ENCODE measurements at regions not wholly inside any gene's neighbourhood (a gene's known extent, or its start where the extent isn't known, plus 50 kb on each side); places are given as distances from the start of the nearest gene placed in this dataset.

GRCh38 chr10:7478727-7479457 is 68.1 kb upstream of the SFMBT2 start:
- no peak for DNase-seq (ENCODE audit: low read depth)

DNA sequence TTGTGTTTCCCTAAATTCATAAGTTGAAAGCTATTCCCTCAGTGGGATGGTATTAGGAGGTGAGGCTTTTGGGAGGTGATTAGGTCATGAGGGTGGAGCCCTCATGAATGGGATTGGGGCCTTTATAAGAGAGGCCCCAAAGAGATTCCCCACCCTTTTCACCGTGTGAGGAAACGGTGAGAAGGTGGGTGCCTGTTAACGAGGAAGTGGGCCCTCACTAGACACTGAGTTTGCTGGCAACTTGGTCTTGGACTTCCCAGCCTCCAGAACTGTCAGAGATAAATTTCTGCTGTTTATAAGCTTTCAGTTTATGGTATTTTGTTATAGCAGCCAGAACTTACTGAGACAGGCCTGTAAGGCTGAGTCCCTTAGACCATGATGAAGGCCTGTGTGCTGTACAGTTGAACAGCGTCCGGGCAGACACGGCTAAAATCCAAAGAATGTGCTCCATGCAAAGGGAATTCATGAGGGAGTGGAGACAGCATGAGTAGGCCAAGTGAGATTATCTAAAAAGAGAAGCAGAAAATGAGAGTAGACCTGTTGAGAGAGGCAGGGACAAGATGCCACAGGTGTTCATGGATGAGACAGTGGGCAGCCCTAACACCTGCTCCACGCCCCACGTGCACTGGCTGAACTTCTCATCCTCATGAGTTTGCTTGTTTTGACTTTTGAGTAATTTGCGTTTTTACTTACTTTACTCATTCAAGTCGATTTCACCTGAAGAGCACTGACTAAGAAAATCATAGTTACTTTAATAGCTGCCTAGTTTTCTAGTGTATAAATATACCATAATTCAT is 66.9 kb upstream of the SFMBT2 start:
- DNase-seq (ENCODE audit: low read depth): no peak

DNA sequence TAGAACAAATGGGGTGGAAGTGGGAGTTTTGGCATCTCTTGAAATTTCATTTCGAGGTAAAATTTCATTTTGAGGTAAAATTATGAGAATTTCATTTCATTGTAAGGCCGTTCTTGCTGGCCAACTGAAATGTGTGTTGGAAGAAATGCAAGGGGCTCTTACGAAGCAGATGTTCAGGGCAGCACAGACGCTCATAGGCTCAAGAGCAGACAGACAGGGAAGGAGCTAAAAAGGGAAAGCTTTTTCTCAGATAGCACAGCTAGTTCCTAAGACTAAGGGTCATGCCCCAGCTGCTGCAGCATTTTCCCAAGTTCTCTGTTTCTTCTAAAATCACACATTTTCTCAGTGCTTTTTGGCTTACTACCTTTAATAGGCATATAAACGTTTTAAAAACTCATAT is 65.1 kb upstream of the SFMBT2 start:
- DNase-seq (ENCODE audit: low read depth): no peak

GRCh38 chr10:7475046-7475911 is 64.4 kb upstream of the SFMBT2 start:
- DNase-seq (ENCODE audit: low read depth): no peak

GRCh38 chr10:7474388-7474787 is 63.6 kb upstream of the SFMBT2 start:
- no peak for DNase-seq (ENCODE audit: low read depth)

DNA sequence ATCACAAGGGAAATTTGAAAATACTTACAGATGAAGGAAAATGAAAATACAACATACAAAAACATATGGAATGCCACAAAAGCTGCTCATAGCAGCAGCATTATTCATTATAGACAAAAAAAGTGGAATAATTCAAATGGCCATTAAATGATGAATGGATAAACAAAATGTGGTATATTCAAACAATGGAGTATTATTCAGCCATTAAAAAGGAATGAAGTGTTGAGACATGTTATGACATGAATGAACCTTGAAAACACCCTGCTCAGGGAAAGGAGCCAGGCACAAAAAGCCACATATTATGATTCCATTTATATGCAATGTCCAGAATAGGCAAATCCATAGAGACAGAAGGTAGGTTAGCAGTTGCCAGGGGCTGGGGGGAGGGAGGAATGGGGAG is 62.6 kb upstream of the SFMBT2 start:
- no peak for DNase-seq (ENCODE audit: low read depth)

DNA sequence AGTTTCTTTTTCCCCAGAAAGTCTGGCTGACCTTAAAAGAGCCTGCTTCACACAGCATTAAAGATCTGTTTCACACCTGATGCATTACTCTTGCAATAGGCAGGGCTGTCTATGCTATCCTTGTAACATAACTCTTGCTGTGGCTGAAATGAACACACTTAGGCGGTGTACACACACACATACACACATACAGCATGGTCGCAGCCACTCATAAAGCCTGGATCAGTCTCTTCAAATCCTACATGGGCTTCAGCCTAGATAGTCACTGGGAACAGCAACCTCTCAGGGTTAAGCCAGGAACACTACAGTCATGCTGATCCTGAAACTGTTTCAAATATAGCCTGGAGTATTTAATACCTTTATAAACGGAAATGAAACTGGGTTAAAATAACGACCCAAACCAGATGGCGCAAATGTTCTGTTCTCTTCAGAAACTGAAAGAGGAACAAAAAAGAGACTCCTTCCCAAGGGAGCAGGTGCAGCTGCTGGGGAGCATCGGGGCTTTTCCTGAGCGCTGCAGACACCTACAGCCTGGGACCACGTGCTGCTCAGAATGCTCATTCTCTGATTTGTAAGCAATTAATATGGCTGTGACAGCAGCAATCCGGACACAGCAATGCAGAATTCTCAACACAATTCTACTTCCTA is 61.0 kb upstream of the SFMBT2 start:
- no peak for DNase-seq (ENCODE audit: low read depth)

DNA sequence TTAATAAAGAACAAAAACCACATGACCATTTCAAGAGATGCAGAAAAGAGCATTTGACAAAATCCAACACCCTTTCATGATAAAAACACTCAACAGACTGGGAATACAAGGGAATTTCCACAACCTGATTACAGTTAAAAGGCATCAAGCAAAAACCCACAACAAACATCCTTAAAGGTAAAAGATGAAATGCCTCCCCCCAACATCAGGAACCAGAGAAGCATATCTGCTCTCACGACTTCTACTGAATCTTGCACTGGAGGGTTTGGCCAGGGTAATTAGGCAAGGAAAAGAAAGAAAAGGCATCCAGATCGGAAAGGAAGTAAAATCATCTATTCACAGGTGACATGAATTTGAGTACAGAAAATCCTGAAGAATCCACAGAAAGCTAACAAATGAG is 59.5 kb upstream of the SFMBT2 start:
- DNase-seq (ENCODE audit: low read depth): no peak

DNA sequence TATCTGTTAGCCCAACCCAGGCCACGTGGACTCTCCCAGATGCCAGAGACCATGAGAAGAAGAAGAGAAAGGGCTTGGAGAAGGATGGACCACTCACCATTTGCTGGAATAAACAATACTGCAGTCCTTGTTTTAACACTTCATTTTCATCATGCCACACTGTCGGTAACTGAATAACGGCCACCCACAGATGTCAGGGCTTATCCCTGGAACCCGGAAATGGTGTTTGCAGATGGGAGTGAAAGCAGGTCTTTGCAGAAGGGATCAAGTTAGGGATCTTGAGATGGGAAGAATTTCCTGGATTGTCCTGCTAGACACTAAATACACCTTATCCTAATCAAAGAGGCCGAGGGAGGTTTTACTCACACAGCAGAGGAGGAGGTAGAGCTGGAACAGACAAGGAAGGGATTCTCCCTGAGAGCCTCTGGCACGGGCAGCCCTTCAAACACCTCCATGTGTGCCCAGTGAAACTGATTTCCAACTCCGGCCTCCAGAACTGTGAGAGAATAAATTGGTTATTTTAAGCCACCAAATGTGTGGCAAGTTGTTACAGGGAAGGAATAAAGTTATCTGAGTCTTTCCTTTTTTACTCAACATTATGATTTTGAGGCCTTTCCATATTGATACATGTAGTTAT is 56.3 kb upstream of the SFMBT2 start:
- no peak for DNase-seq (ENCODE audit: low read depth)

DNA sequence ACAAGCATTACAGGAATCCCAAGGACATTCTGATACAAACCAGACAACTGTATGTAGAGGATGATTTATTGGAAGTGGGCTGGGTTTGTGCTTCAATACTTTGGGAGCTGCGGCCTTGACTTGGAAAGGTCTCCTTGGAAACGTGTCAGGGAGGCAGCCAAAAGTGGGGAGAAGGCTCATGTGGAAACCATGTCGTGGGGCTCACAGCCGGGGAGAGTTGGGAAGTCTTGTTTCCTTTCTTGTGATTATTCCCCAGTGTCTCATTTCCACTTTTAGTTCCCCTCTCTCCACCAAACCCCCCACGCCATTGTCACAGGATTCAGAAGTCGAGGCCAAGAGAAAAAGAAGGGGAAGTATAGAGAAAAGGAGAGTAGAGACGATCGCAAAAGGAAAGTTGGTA is 53.9 kb upstream of the SFMBT2 start:
- no peak for DNase-seq (ENCODE audit: low read depth)

All from activated T-helper 1 cell treated with Interleukin-2 at 50 U/mL for 16 hours (primary cell).